ENCODE measurements at regions not wholly inside any gene's neighbourhood (a gene's known extent, or its start where the extent isn't known, plus 50 kb on each side); places are given as distances from the start of the nearest gene placed in this dataset.

GRCh38 chr2:120523766-120524165 is 177.8 kb downstream of the INHBB start:
- TF ChIP-seq POLR2A (IDR thresholded peaks at IDR 0.05), result no peak
- TF ChIP-seq CTCF (IDR thresholded peaks at IDR 0.05), result no peak
- no peak for TF ChIP-seq EP300 (IDR thresholded peaks at IDR 0.05)
